Progenitor cell of endocrine pancreas (in vitro differentiated cells): ENCODE measurements at regions not wholly inside any gene's neighbourhood (a gene's known extent, or its start where the extent isn't known, plus 50 kb on each side); places are given as distances from the start of the nearest gene placed in this dataset.

Experiments
- DNase-seq: peaks from one replicate; pipeline ENCODE4 v3.0.0; 2021; ENCODE audit warnings: low spot score; ENCODE audit not compliant: unreplicated experiment
- H3K27ac Mint-ChIP-seq: 2 replicates; pipeline ENCODE4 v1.8.0; 2021; ENCODE audit warnings: mild to moderate bottlenecking, moderate library complexity, mixed read lengths
- H3K27me3 Mint-ChIP-seq: 2 replicates; pipeline ENCODE4 v1.8.0; 2021; ENCODE audit warnings: mixed read lengths
- H3K36me3 Mint-ChIP-seq: 2 replicates; pipeline ENCODE4 v1.8.0; 2022; ENCODE audit warnings: mixed read lengths; ENCODE audit not compliant: insufficient read depth
- H3K4me1 Mint-ChIP-seq: 2 replicates; pipeline ENCODE4 v1.8.0; 2021; ENCODE audit warnings: low read depth, mixed read lengths
- H3K4me3 Mint-ChIP-seq: 2 replicates; pipeline ENCODE4 v1.8.0; 2021; ENCODE audit warnings: low read depth, mild to moderate bottlenecking, moderate library complexity, mixed read lengths
- H3K9me3 Mint-ChIP-seq: 2 replicates; pipeline ENCODE4 v1.8.0; 2021; ENCODE audit warnings: low read depth, mixed read lengths
- CTCF ChIP-seq: fragments of 200-600 bp; sonication (generic); IDR thresholded peaks from one replicate; pipeline ENCODE4 v1.5.0; 2021; ENCODE audit warnings: antibody characterized with exemption, mild to moderate bottlenecking; ENCODE audit not compliant: unreplicated experiment

- Mint-ChIP-seq H3K4me3 (no peak overlapping the region), H3K9me3 (peaks cover 2% of the 10 kb centered on the region), H3K36me3 (peaks cover 1% of the 10 kb centered on the region)
Observed at GRCh38 chr2:7108792-7109532, 191.8 kb downstream of the RNF144A start.

DNA sequence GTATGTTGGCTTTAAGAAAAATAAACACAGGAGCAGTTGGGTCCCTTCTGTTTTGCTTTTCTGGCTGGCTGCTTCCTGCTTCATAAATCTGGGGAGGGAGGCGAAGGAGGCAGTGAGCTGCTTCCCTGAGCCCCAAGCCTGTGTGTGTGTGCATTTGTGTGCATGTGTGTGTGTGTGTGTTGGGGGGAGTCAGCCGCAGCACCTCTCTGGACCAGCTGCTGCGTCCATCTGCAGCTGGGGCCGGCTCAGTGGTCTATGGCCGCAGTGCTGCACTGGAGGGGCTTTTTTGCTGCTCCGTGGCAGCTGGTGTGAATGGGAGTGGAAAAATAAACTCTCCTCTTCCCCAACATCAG is 192.3 kb downstream of the RNF144A start:
- Mint-ChIP-seq H3K27me3 (no peaks in the 10 kb centered on the region), H3K27ac (no peak overlapping the region), H3K36me3 (peaks cover 1% of the 10 kb centered on the region), H3K4me3 (no peak overlapping the region), H3K4me1 (no peaks in the 10 kb centered on the region), H3K9me3 (peaks cover 4% of the 10 kb centered on the region)
- DNase-seq, result no peak
- no peak for TF ChIP-seq CTCF

More at GRCh38 chr2:7108792-7109532, 191.8 kb downstream of the RNF144A start:
- DNase-seq, result no peak
- TF ChIP-seq CTCF, result no peak
- no peak overlapping the region for H3K27ac Mint-ChIP-seq
- H3K27me3 Mint-ChIP-seq, result no peaks in the 10 kb centered on the region
- H3K4me1 Mint-ChIP-seq, result no peaks in the 10 kb centered on the region

- H3K27ac Mint-ChIP-seq, result peak overlapping the region; percentile 17
- H3K4me1 Mint-ChIP-seq, result no peaks in the 10 kb centered on the region
- DNase-seq, result no peak
- H3K9me3 Mint-ChIP-seq, result peaks cover 7% of the 10 kb centered on the region
- TF ChIP-seq CTCF, result no peak
- H3K27me3 Mint-ChIP-seq, result no peaks in the 10 kb centered on the region
- peaks cover 1% of the 10 kb centered on the region for H3K36me3 Mint-ChIP-seq
- H3K4me3 Mint-ChIP-seq, result no peak overlapping the region
Observed at GRCh38 chr2:7111626-7112025, 194.4 kb downstream of the RNF144A start.

- Mint-ChIP-seq H3K27me3 (no peaks in the 10 kb centered on the region), H3K27ac (no peak overlapping the region), H3K4me3 (no peak overlapping the region)
Observed at GRCh38 chr2:7115364-7115763, 198.2 kb downstream of the RNF144A start.

DNA sequence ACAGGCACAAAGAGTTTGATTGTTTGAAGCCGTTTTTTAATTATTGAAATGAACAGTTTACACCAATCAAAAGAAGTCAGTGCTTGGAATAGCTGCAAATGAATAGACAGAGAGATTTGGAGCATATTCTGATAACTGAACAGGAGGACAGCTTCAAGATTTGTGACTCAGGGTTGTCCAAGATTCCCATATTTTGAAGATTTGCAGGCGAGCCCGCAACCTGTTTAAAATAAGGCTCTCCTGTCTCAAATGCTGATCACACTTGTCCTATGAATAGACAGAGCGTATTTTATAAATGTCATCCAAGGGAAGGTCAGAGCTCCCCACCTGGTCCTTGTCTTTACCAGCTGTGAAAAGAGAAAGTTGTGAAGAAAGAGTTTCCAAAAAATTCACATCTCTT is 198.7 kb downstream of the RNF144A start:
- no peaks in the 10 kb centered on the region for H3K4me1 Mint-ChIP-seq
- no peaks in the 10 kb centered on the region for H3K27me3 Mint-ChIP-seq
- peaks cover 1% of the 10 kb centered on the region for H3K36me3 Mint-ChIP-seq
- H3K27ac Mint-ChIP-seq, result no peak overlapping the region
- TF ChIP-seq CTCF, result no peak
- H3K4me3 Mint-ChIP-seq, result no peak overlapping the region
- H3K9me3 Mint-ChIP-seq, result peaks cover 7% of the 10 kb centered on the region
- no peak for DNase-seq

More at GRCh38 chr2:7115364-7115763, 198.2 kb downstream of the RNF144A start:
- DNase-seq, result no peak
- peaks cover 1% of the 10 kb centered on the region for H3K36me3 Mint-ChIP-seq
- H3K9me3 Mint-ChIP-seq, result peaks cover 7% of the 10 kb centered on the region
- H3K4me1 Mint-ChIP-seq, result no peaks in the 10 kb centered on the region
- no peak for TF ChIP-seq CTCF
